Stimulated activated memory B cell treated with anti-CD40 and anti-IgM and Interleukin-4, amounts not matched to agents 10 μg/mL and 1 μg/mL and 100 μg/mL, for 72 hours (primary cell): ENCODE measurements at regions not wholly inside any gene's neighbourhood (a gene's known extent, or its start where the extent isn't known, plus 50 kb on each side); places are given as distances from the start of the nearest gene placed in this dataset.

Experiments
- ATAC-seq: fragments of 150-1000 bp; cut with Tn5 transposase; 2 replicates; pipeline ENCODE4 v1.10.0; 2021
- H3K27ac Mint-ChIP-seq: one replicate; pipeline ENCODE4 v1.8.0; 2022; ENCODE audit warnings: mild to moderate bottlenecking, mixed read lengths
- H3K27me3 Mint-ChIP-seq: one replicate; pipeline ENCODE4 v1.8.0; 2022; ENCODE audit warnings: mixed read lengths
- H3K36me3 Mint-ChIP-seq: one replicate; pipeline ENCODE4 v1.8.0; 2022; ENCODE audit warnings: mixed read lengths
- H3K4me1 Mint-ChIP-seq: one replicate; pipeline ENCODE4 v1.8.0; 2022; ENCODE audit warnings: mixed read lengths
- H3K4me3 Mint-ChIP-seq: one replicate; pipeline ENCODE4 v1.8.0; 2022; ENCODE audit warnings: mild to moderate bottlenecking, moderate library complexity, mixed read lengths
- H3K9me3 Mint-ChIP-seq: one replicate; pipeline ENCODE4 v1.8.0; 2022; ENCODE audit warnings: mixed read lengths

GRCh38 chr13:78185700-78186099, 267.1 kb upstream of the EDNRB start:
- Mint-ChIP-seq H3K36me3 (no peaks in the 10 kb centered on the region), H3K4me1 (no peaks in the 10 kb centered on the region), H3K27me3 (no peaks in the 10 kb centered on the region), H3K27ac (no peak overlapping the region), H3K9me3 (no peaks in the 10 kb centered on the region), H3K4me3 (no peak overlapping the region)
- no peak for ATAC-seq

- no peak overlapping the region for H3K4me3 Mint-ChIP-seq
- no peak overlapping the region for H3K27ac Mint-ChIP-seq
- peaks cover 9% of the 10 kb centered on the region for H3K27me3 Mint-ChIP-seq
- no peaks in the 10 kb centered on the region for H3K4me1 Mint-ChIP-seq
- no peaks in the 10 kb centered on the region for H3K9me3 Mint-ChIP-seq
- H3K36me3 Mint-ChIP-seq: no peaks in the 10 kb centered on the region
- no peak for ATAC-seq
Measured at GRCh38 chr13:78183732-78184131, 265.1 kb upstream of the EDNRB start.

- Mint-ChIP-seq H3K9me3 (no peaks in the 10 kb centered on the region), H3K27ac (no peak overlapping the region), H3K4me1 (no peaks in the 10 kb centered on the region), H3K27me3 (peaks cover 9% of the 10 kb centered on the region), H3K4me3 (no peak overlapping the region), H3K36me3 (no peaks in the 10 kb centered on the region)
- no peak for ATAC-seq
Measured at GRCh38 chr13:78182813-78183212, 264.2 kb upstream of the EDNRB start.

GRCh38 chr13:78177306-78177705, 258.7 kb upstream of the EDNRB start:
- no peak overlapping the region for H3K4me3 Mint-ChIP-seq
- peaks cover 9% of the 10 kb centered on the region for H3K27me3 Mint-ChIP-seq
- H3K4me1 Mint-ChIP-seq: no peaks in the 10 kb centered on the region
- no peak for ATAC-seq
- peaks cover 3% of the 10 kb centered on the region for H3K9me3 Mint-ChIP-seq
- H3K36me3 Mint-ChIP-seq: no peaks in the 10 kb centered on the region
- H3K27ac Mint-ChIP-seq: no peak overlapping the region

GRCh38 chr13:78176880-78177279, 258.2 kb upstream of the EDNRB start:
- H3K4me3 Mint-ChIP-seq: no peak overlapping the region
- H3K27ac Mint-ChIP-seq: no peak overlapping the region
- no peaks in the 10 kb centered on the region for H3K4me1 Mint-ChIP-seq
- peaks cover 3% of the 10 kb centered on the region for H3K9me3 Mint-ChIP-seq
- no peak for ATAC-seq
- no peaks in the 10 kb centered on the region for H3K36me3 Mint-ChIP-seq
- H3K27me3 Mint-ChIP-seq: peaks cover 9% of the 10 kb centered on the region

- Mint-ChIP-seq H3K9me3 (peaks cover 8% of the 10 kb centered on the region), H3K36me3 (no peaks in the 10 kb centered on the region), H3K4me1 (no peaks in the 10 kb centered on the region), H3K4me3 (no peak overlapping the region), H3K27ac (no peak overlapping the region), H3K27me3 (peaks cover 8% of the 10 kb centered on the region)
- ATAC-seq: peak; percentile 43
Measured at GRCh38 chr13:78169386-78169785, 250.8 kb upstream of the EDNRB start.

GRCh38 chr13:78168981-78169380, 250.3 kb upstream of the EDNRB start:
- no peak overlapping the region for H3K4me3 Mint-ChIP-seq
- H3K9me3 Mint-ChIP-seq: peaks cover 8% of the 10 kb centered on the region
- H3K27ac Mint-ChIP-seq: no peak overlapping the region
- no peaks in the 10 kb centered on the region for H3K36me3 Mint-ChIP-seq
- no peaks in the 10 kb centered on the region for H3K4me1 Mint-ChIP-seq
- H3K27me3 Mint-ChIP-seq: peaks cover 8% of the 10 kb centered on the region
- ATAC-seq: peak; percentile 20

GRCh38 chr13:78161266-78161665, 242.6 kb upstream of the EDNRB start:
- no peak overlapping the region for H3K27ac Mint-ChIP-seq
- H3K27me3 Mint-ChIP-seq: no peaks in the 10 kb centered on the region
- no peaks in the 10 kb centered on the region for H3K36me3 Mint-ChIP-seq
- peaks cover 4% of the 10 kb centered on the region for H3K4me1 Mint-ChIP-seq
- no peak overlapping the region for H3K4me3 Mint-ChIP-seq
- ATAC-seq: no peak
- H3K9me3 Mint-ChIP-seq: no peaks in the 10 kb centered on the region

- Mint-ChIP-seq H3K4me1 (peaks cover 4% of the 10 kb centered on the region), H3K4me3 (no peak overlapping the region), H3K36me3 (no peaks in the 10 kb centered on the region), H3K27me3 (no peaks in the 10 kb centered on the region), H3K27ac (no peak overlapping the region), H3K9me3 (no peaks in the 10 kb centered on the region)
- peak; percentile 59 for ATAC-seq
Measured at GRCh38 chr13:78160793-78161192, 242.2 kb upstream of the EDNRB start.

- Mint-ChIP-seq H3K27me3 (no peaks in the 10 kb centered on the region), H3K4me3 (no peak overlapping the region), H3K27ac (no peak overlapping the region), H3K4me1 (no peaks in the 10 kb centered on the region), H3K36me3 (no peaks in the 10 kb centered on the region), H3K9me3 (peaks cover 3% of the 10 kb centered on the region)
- no peak for ATAC-seq
Measured at GRCh38 chr13:78152415-78152814, 233.8 kb upstream of the EDNRB start.

- Mint-ChIP-seq H3K4me1 (no peaks in the 10 kb centered on the region), H3K27ac (no peak overlapping the region), H3K36me3 (no peaks in the 10 kb centered on the region), H3K4me3 (no peak overlapping the region), H3K9me3 (peaks cover under 1% of the 10 kb centered on the region), H3K27me3 (peaks cover 10% of the 10 kb centered on the region)
- no peak for ATAC-seq
Measured at GRCh38 chr13:78147905-78148304, 229.3 kb upstream of the EDNRB start.

- no peaks in the 10 kb centered on the region for H3K36me3 Mint-ChIP-seq
- no peaks in the 10 kb centered on the region for H3K4me1 Mint-ChIP-seq
- no peak overlapping the region for H3K27ac Mint-ChIP-seq
- no peak overlapping the region for H3K4me3 Mint-ChIP-seq
- H3K9me3 Mint-ChIP-seq: no peaks in the 10 kb centered on the region
- peaks cover 13% of the 10 kb centered on the region for H3K27me3 Mint-ChIP-seq
- no peak for ATAC-seq
Measured at GRCh38 chr13:78145276-78145675, 226.6 kb upstream of the EDNRB start.

GRCh38 chr13:78139765-78140164, 221.1 kb upstream of the EDNRB start:
- Mint-ChIP-seq H3K36me3 (no peaks in the 10 kb centered on the region), H3K4me3 (no peak overlapping the region), H3K27ac (no peak overlapping the region), H3K27me3 (peaks cover 13% of the 10 kb centered on the region), H3K9me3 (no peaks in the 10 kb centered on the region), H3K4me1 (peaks cover 8% of the 10 kb centered on the region)
- no peak for ATAC-seq

- H3K27ac Mint-ChIP-seq: no peak overlapping the region
- H3K9me3 Mint-ChIP-seq: no peaks in the 10 kb centered on the region
- no peak for ATAC-seq
- peaks cover 11% of the 10 kb centered on the region for H3K27me3 Mint-ChIP-seq
- H3K36me3 Mint-ChIP-seq: no peaks in the 10 kb centered on the region
- no peak overlapping the region for H3K4me3 Mint-ChIP-seq
- peaks cover 8% of the 10 kb centered on the region for H3K4me1 Mint-ChIP-seq
Measured at GRCh38 chr13:78138756-78139155, 220.1 kb upstream of the EDNRB start.

GRCh38 chr13:78137404-78138142, 218.9 kb upstream of the EDNRB start:
- peak overlapping the region; percentile 68 for H3K4me3 Mint-ChIP-seq
- ATAC-seq: peak; percentile 75
- H3K9me3 Mint-ChIP-seq: no peaks in the 10 kb centered on the region
- H3K27ac Mint-ChIP-seq: peak overlapping the region; percentile 12
- peaks cover 8% of the 10 kb centered on the region for H3K4me1 Mint-ChIP-seq
- no peaks in the 10 kb centered on the region for H3K36me3 Mint-ChIP-seq
- no peaks in the 10 kb centered on the region for H3K27me3 Mint-ChIP-seq

GRCh38 chr13:78136966-78137365, 218.3 kb upstream of the EDNRB start:
- no peaks in the 10 kb centered on the region for H3K27me3 Mint-ChIP-seq
- no peak for ATAC-seq
- peaks cover 8% of the 10 kb centered on the region for H3K4me1 Mint-ChIP-seq
- H3K4me3 Mint-ChIP-seq: no peak overlapping the region
- H3K27ac Mint-ChIP-seq: no peak overlapping the region
- no peaks in the 10 kb centered on the region for H3K36me3 Mint-ChIP-seq
- no peaks in the 10 kb centered on the region for H3K9me3 Mint-ChIP-seq
